GM12864 (cell line): ENCODE measurements at regions not wholly inside any gene's neighbourhood (a gene's known extent, or its start where the extent isn't known, plus 50 kb on each side); places are given as distances from the start of the nearest gene placed in this dataset.
"Not testable (repeated sequence)": the region's sequence is repeated elsewhere in the genome, so short reads cannot be mapped to it uniquely, and the experiment has no call there.

Experiments used
- DNase-seq: peaks from one replicate; pipeline ENCODE4 v3.0.0-alpha.2; 2011; ENCODE audit warnings: low read depth
- H3K4me3 ChIP-seq: 2 replicates; pipeline ENCODE4 v1.5.1; 2011; ENCODE audit warnings: mild to moderate bottlenecking, low read depth, low read length, control low read depth
- TF ChIP-seq, protein P1 (sequence below): IDR thresholded peaks from 2 replicates; pipeline ENCODE4 v1.5.1; 2011; ENCODE audit warnings: low read depth, mild to moderate bottlenecking, moderate library complexity, low read length, control low read depth, inconsistent platforms; ENCODE audit errors: missing control alignments

GRCh38 chr10:27364028-27364427, 123.4 kb upstream of the ACBD5 start:
- no peak for DNase-seq
- no peak overlapping the region for H3K4me3 ChIP-seq
- TF ChIP-seq, protein P1, sequence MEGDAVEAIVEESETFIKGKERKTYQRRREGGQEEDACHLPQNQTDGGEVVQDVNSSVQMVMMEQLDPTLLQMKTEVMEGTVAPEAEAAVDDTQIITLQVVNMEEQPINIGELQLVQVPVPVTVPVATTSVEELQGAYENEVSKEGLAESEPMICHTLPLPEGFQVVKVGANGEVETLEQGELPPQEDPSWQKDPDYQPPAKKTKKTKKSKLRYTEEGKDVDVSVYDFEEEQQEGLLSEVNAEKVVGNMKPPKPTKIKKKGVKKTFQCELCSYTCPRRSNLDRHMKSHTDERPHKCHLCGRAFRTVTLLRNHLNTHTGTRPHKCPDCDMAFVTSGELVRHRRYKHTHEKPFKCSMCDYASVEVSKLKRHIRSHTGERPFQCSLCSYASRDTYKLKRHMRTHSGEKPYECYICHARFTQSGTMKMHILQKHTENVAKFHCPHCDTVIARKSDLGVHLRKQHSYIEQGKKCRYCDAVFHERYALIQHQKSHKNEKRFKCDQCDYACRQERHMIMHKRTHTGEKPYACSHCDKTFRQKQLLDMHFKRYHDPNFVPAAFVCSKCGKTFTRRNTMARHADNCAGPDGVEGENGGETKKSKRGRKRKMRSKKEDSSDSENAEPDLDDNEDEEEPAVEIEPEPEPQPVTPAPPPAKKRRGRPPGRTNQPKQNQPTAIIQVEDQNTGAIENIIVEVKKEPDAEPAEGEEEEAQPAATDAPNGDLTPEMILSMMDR: no peak

DNA sequence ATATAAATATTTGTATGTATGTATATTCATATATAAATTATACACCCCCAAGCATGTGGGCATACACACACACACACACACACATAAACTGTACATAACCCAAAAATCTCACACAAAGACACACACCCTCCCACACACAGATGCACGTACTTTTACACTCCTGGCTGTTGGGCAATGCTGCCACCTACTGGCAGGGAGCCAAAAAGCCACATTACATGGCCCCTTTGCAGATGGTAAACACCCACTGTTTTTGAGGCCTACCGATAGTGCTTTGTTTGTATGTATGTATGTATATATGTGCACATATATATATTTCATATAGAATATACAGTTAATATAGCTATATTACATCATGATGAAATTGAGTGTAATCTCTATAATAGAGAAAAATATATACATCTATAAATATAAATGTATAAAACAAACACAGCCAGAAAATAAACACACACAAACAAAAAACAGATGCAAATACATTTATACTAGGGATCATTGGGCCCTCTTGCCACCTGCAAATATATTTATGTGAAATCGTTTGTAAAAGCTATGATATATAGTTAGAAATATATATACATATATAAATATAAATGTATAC, 120.1 kb upstream of the ACBD5 start:
- no peak overlapping the region for H3K4me3 ChIP-seq
- peak; percentile 67 for DNase-seq
- TF ChIP-seq, protein P1: peak; percentile 87

GRCh38 chr10:27359792-27360355, 119.3 kb upstream of the ACBD5 start:
- TF ChIP-seq, protein P1: no peak
- no peak for DNase-seq
- H3K4me3 ChIP-seq: no peak overlapping the region

DNA sequence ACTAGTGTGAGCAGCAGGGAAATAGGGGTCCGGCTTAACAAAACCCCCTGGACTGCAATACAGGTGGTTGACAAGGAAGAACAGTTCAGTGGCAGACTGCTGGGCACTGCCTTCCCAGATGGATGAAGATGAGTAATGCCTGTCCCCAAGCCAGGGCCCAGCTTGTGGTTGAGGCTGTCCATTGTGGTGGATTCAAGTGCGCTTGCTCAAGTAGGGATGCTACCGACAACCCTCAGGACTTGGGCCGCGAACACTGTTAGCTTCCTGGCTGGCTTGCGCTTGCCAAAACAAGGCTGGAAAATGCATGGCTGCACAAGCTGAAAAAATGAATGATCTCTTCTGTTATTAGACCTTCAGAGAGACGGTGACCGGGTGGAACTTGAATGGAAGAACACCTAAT, 116.1 kb upstream of the ACBD5 start:
- DNase-seq: no peak
- TF ChIP-seq, protein P1: no peak
- H3K4me3 ChIP-seq: no peak overlapping the region

DNA sequence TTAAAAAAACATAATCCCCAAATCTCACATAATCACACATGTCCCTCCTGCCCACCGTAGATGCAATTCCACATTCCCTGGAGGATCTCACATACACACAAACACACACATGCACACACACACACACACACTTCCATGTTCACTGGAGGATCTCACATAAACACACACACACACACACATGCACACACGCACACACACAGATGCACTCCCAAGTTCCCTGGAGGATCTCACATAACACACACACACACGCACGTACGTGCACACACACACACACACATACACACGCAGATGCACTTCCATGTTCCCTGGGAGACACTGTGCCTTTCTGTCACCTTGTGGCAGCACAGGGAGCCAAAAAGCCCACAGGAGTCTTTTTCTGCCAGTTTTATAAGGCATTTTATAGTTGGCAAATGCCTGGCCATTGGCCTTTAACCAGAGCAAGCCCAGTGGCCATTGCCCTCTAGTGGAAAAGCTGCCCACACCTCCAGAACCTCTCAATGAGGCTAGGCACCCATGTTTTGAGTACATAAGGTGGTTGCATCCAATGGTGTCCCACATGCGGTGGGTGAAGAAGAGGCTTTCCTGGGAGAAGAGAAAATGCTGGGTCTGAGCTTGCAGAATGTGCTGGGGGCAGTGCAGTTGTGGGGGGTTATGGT, 115.4 kb upstream of the ACBD5 start:
- DNase-seq: no peak

GRCh38 chr10:27354643-27355270, 114.2 kb upstream of the ACBD5 start:
- DNase-seq: peak; percentile 58
- H3K4me3 ChIP-seq: peak overlapping the region; percentile 28; the same call in 1 of the 2 replicates

More for the DNA sequence above, 115.4 kb upstream of the ACBD5 start:
- TF ChIP-seq, protein P1: peak; percentile 2
- H3K4me3 ChIP-seq: no peak overlapping the region

DNA sequence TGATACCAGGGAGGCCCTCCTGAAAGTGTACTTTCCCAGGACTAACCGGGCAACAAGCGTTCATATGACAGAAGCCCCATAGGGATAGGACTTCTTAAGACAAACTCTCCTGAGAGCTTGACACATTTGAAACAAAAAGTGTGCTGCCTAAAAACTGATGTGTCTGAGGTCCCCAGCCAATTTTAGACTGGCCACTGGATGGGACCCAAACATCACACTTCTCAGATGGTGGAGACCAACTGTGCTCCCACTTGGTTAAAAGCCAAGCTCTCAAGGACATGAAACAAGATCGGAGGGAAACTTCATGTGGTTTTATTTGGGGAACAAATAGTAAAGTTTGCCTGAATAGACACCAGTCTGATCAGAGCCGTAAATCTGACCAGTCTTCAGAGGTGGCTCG, 113.5 kb upstream of the ACBD5 start:
- H3K4me3 ChIP-seq, DNase-seq: not testable (repeated sequence)
